WTC11 (cell line): ENCODE measurements at regions not wholly inside any gene's neighbourhood (a gene's known extent, or its start where the extent isn't known, plus 50 kb on each side); places are given as distances from the start of the nearest gene placed in this dataset.

Source experiments
- CREM ChIP-seq: sonication (generic); formaldehyde crosslinking; IDR thresholded peaks from 2 replicates; pipeline ENCODE4 v1.8.1; 2022; ENCODE audit warnings: mild to moderate bottlenecking, missing genetic modification reagents, moderate library complexity
- FOXK1 ChIP-seq: sonication (generic); formaldehyde crosslinking; IDR thresholded peaks from 2 replicates; pipeline ENCODE4 v1.8.0; 2022; ENCODE audit warnings: mild to moderate bottlenecking, moderate library complexity, missing genetic modification reagents
- HMGXB4 ChIP-seq: sonication (generic); formaldehyde crosslinking; IDR thresholded peaks from 2 replicates; pipeline ENCODE4 v1.8.1; 2023; ENCODE audit warnings: mild to moderate bottlenecking, moderate library complexity, missing genetic modification reagents
- IRF2 ChIP-seq: sonication (generic); formaldehyde crosslinking; IDR thresholded peaks from 2 replicates; pipeline ENCODE4 v1.8.0; 2022; ENCODE audit warnings: low read depth, missing genetic modification reagents, borderline replicate concordance
- JUN ChIP-seq: sonication (generic); formaldehyde crosslinking; IDR thresholded peaks from 2 replicates; pipeline ENCODE4 v1.8.0; 2023; ENCODE audit warnings: mild to moderate bottlenecking, missing genetic modification reagents
- TF ChIP-seq, protein P1 (sequence below): fragments of 200-600 bp; IDR thresholded peaks from 2 replicates; pipeline ENCODE4 v1.8.0; 2022; ENCODE audit warnings: antibody characterized with exemption

DNA sequence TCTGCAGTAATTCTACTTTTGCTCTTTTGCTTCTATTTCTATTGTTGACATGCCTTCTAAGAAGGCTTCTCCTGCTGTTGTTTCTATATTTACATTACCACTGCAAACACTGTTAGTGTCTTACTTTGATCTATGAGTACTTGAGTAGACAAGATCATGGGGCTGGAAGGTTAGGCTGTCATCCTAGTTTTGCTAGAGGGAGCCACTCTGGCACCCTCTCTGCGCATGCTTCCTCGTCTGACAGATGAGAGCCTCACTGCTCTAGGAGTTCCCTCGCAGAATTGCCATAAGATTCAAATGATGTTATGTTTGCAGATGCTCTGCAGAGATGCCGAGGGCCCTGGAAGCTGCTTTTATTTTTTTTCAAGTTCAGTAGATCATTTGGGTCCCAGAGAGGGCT, 185.6 kb downstream of the RNF144A start:
- TF ChIP-seq, protein P1, sequence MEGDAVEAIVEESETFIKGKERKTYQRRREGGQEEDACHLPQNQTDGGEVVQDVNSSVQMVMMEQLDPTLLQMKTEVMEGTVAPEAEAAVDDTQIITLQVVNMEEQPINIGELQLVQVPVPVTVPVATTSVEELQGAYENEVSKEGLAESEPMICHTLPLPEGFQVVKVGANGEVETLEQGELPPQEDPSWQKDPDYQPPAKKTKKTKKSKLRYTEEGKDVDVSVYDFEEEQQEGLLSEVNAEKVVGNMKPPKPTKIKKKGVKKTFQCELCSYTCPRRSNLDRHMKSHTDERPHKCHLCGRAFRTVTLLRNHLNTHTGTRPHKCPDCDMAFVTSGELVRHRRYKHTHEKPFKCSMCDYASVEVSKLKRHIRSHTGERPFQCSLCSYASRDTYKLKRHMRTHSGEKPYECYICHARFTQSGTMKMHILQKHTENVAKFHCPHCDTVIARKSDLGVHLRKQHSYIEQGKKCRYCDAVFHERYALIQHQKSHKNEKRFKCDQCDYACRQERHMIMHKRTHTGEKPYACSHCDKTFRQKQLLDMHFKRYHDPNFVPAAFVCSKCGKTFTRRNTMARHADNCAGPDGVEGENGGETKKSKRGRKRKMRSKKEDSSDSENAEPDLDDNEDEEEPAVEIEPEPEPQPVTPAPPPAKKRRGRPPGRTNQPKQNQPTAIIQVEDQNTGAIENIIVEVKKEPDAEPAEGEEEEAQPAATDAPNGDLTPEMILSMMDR, result no peak
- TF ChIP-seq FOXK1 (CRISPR knock-in tag), result no peak
- no peak for TF ChIP-seq JUN
- TF ChIP-seq IRF2 (CRISPR knock-in tag), result no peak
- no peak for TF ChIP-seq HMGXB4 (CRISPR knock-in tag)
- TF ChIP-seq CREM (CRISPR knock-in tag), result no peak
